ENCODE measurements at regions not wholly inside any gene's neighbourhood (a gene's known extent, or its start where the extent isn't known, plus 50 kb on each side); places are given as distances from the start of the nearest gene placed in this dataset.

GRCh38 chr9:115665519-115665918 lies 488.1 kb upstream of the PAPPA start:
- Histone ChIP-seq H3K4me3 (ENCODE audit: low read length, poor library complexity, severe bottlenecking) (no peak overlapping the region), H3K9ac (ENCODE audit: low read depth, low read length, poor library complexity, severe bottlenecking) (no peak overlapping the region), H3K79me2 (ENCODE audit: insufficient read depth, low read length) (no peaks in the 10 kb centered on the region), H3K4me2 (ENCODE audit: low read depth, low read length, poor library complexity, severe bottlenecking) (no peak overlapping the region), H3K9me3 (ENCODE audit: insufficient read depth, low read depth, low read length) (no peaks in the 10 kb centered on the region), H3F3A (ENCODE audit: low read depth) (no peaks in the 10 kb centered on the region), H3K4me1 (ENCODE audit: insufficient read depth, low read length, poor library complexity, severe bottlenecking) (no peaks in the 10 kb centered on the region), H4K20me1 (ENCODE audit: insufficient read depth, low read length, poor library complexity, severe bottlenecking) (no peaks in the 10 kb centered on the region), H3K9me2 (replicated peaks; ENCODE audit: low read depth, low read length) (no peaks in the 10 kb centered on the region), H3K36me3 (ENCODE audit: insufficient read depth, low read length) (no peaks in the 10 kb centered on the region), H3K27me3 (ENCODE audit: insufficient read depth, low read length, poor library complexity, severe bottlenecking) (no peaks in the 10 kb centered on the region), H2AFZ (ENCODE audit: low read length) (no peak overlapping the region)
- TF ChIP-seq EZH2phosphoT487 (IDR thresholded peaks at IDR 0.05; ENCODE audit: borderline replicate concordance) (no peak), CTCF (conservative IDR thresholded peaks at IDR 0.05; ENCODE audit: low read length) (no peak)

DNA sequence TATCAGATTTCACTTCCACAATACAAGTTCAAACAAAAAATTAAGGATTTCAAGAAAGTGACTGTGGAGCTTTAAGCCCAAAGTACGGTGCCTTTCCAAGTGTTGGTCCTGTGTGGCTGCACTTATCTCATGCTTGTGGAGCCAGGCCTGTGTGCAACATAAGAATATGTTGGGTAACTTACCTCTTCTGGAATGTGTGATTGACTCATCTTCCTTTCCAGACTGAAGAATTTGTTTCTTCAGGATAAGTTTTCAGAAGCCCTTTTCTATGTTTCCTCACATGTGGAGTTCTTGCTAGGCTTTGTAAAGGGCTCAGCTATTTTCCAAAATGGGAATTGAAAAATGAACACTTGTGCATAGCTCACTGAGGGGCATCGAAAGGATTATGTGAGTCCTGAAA lies 485.1 kb upstream of the PAPPA start:
- H2AFZ ChIP-seq (ENCODE audit: low read length): no peak overlapping the region
- H3K9me2 ChIP-seq (replicated peaks; ENCODE audit: low read depth, low read length): no peaks in the 10 kb centered on the region
- no peak overlapping the region for H3K4me2 ChIP-seq (ENCODE audit: low read depth, low read length, poor library complexity, severe bottlenecking)
- no peaks in the 10 kb centered on the region for H3K36me3 ChIP-seq (ENCODE audit: insufficient read depth, low read length)
- H3K79me2 ChIP-seq (ENCODE audit: insufficient read depth, low read length): no peaks in the 10 kb centered on the region
- no peaks in the 10 kb centered on the region for H3K27me3 ChIP-seq (ENCODE audit: insufficient read depth, low read length, poor library complexity, severe bottlenecking)
- no peak overlapping the region for H3K4me3 ChIP-seq (ENCODE audit: low read length, poor library complexity, severe bottlenecking)
- no peaks in the 10 kb centered on the region for H3F3A ChIP-seq (ENCODE audit: low read depth)
- TF ChIP-seq EZH2phosphoT487 (IDR thresholded peaks at IDR 0.05; ENCODE audit: borderline replicate concordance) (no peak), CTCF (conservative IDR thresholded peaks at IDR 0.05; ENCODE audit: low read length) (no peak)
- H3K9me3 ChIP-seq (ENCODE audit: insufficient read depth, low read depth, low read length): no peaks in the 10 kb centered on the region
- no peaks in the 10 kb centered on the region for H4K20me1 ChIP-seq (ENCODE audit: insufficient read depth, low read length, poor library complexity, severe bottlenecking)
- H3K4me1 ChIP-seq (ENCODE audit: insufficient read depth, low read length, poor library complexity, severe bottlenecking): no peaks in the 10 kb centered on the region
- H3K9ac ChIP-seq (ENCODE audit: low read depth, low read length, poor library complexity, severe bottlenecking): no peak overlapping the region

DNA sequence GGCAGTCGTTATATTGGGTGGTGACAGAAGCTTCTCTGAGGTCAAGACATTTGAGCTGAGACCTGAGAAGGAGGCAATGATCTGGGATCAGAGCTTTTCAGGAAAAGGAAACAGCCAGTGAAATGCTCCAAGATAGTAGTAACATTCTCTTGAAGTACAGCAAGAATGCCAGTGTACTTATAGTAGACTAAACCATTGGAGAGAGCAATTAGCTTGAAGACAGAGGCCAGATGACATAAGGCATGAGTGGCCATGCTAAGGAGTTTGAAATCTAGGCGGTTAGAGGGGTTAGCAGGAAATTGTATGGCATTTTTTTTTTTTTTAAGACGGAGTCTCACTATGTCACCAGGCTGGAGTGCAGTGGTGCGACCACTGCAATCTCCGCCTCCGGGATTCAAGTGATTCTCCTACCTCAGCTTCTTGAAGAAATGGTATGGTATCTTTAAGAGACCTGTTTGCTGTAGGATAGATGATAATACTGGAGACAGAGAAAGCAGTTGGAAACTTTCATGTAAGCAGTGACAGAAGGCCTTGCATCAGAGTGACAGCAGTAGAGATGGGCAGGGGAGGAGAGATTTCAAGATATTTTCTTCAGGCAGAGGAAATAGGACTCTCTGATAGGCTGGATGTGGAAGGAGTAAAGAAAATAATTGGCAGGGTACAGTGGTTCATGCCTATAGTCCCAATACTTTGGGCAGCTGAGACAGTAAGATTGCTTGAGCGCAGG lies 482.2 kb upstream of the PAPPA start:
- Histone ChIP-seq H4K20me1 (ENCODE audit: insufficient read depth, low read length, poor library complexity, severe bottlenecking) (no peaks in the 10 kb centered on the region), H3K9me3 (ENCODE audit: insufficient read depth, low read depth, low read length) (no peaks in the 10 kb centered on the region), H3K27me3 (ENCODE audit: insufficient read depth, low read length, poor library complexity, severe bottlenecking) (no peaks in the 10 kb centered on the region), H3K9me2 (replicated peaks; ENCODE audit: low read depth, low read length) (no peaks in the 10 kb centered on the region), H3F3A (ENCODE audit: low read depth) (no peaks in the 10 kb centered on the region), H3K36me3 (ENCODE audit: insufficient read depth, low read length) (no peaks in the 10 kb centered on the region), H3K9ac (ENCODE audit: low read depth, low read length, poor library complexity, severe bottlenecking) (no peak overlapping the region), H3K79me2 (ENCODE audit: insufficient read depth, low read length) (no peaks in the 10 kb centered on the region), H2AFZ (ENCODE audit: low read length) (no peak overlapping the region), H3K4me2 (ENCODE audit: low read depth, low read length, poor library complexity, severe bottlenecking) (no peak overlapping the region), H3K4me1 (ENCODE audit: insufficient read depth, low read length, poor library complexity, severe bottlenecking) (no peaks in the 10 kb centered on the region), H3K4me3 (ENCODE audit: low read length, poor library complexity, severe bottlenecking) (no peak overlapping the region)
- TF ChIP-seq EZH2phosphoT487 (IDR thresholded peaks at IDR 0.05; ENCODE audit: borderline replicate concordance) (no peak), CTCF (conservative IDR thresholded peaks at IDR 0.05; ENCODE audit: low read length) (no peak)

Data from Loucy (cell line).